Activated CD8-positive, alpha-beta T cell treated with anti-CD3 and anti-CD28 coated beads for 36 hours (primary cell): ENCODE measurements at regions not wholly inside any gene's neighbourhood (a gene's known extent, or its start where the extent isn't known, plus 50 kb on each side); places are given as distances from the start of the nearest gene placed in this dataset.
A peak's percentile ranks its signal among the peaks of the same experiment; 100 is the strongest.
"Not testable (repeated sequence)": the region's sequence is repeated elsewhere in the genome, so short reads cannot be mapped to it uniquely, and the experiment has no call there.

Experiments
- ATAC-seq: fragments of 200-7000 bp; cut with Tn5 transposase; one replicate; pipeline ENCODE4 v1.10.0; 2021; ENCODE audit warnings: mild to moderate bottlenecking, moderate library complexity
- CTCF ChIA-PET: fragments of 350-600 bp; sonication (Branson Sonifier 250); formaldehyde crosslinking; loops from one replicate; lab custom pipeline; 2021; ENCODE audit warnings: antibody characterized with exemption; lab: Charles Lee
- POLR2A ChIA-PET: fragments of 350-600 bp; sonication (Branson Sonifier 250); formaldehyde crosslinking; loops from one replicate; lab custom pipeline; 2021; ENCODE audit warnings: antibody characterized with exemption; lab: Charles Lee
- DNase-seq: peaks from one replicate; pipeline ENCODE4 v3.0.0-alpha.2; 2020
- H3K27ac Mint-ChIP-seq: one replicate; pipeline ENCODE4 v1.8.0; 2021; ENCODE audit warnings: mild to moderate bottlenecking, mixed read lengths
- H3K27me3 Mint-ChIP-seq: one replicate; pipeline ENCODE4 v1.8.0; 2021; ENCODE audit warnings: mixed read lengths
- H3K36me3 Mint-ChIP-seq: one replicate; pipeline ENCODE4 v1.8.0; 2021; ENCODE audit warnings: low read depth, mixed read lengths
- H3K4me1 Mint-ChIP-seq: one replicate; pipeline ENCODE4 v1.8.0; 2021; ENCODE audit warnings: low read depth, mixed read lengths
- H3K4me3 Mint-ChIP-seq: one replicate; pipeline ENCODE4 v1.8.0; 2021; ENCODE audit warnings: mild to moderate bottlenecking, moderate library complexity, mixed read lengths
- H3K9me3 Mint-ChIP-seq: one replicate; pipeline ENCODE4 v1.8.0; 2021; ENCODE audit warnings: mixed read lengths
- intact Hi-C: fragments of 100-400 bp; cut with micrococcal nuclease; formaldehyde crosslinking; loops from one replicate; pipeline ENCODE4 v1.10.0; 2022
- TF ChIP-seq, protein P1 (sequence below): fragments of 200-600 bp; IDR thresholded peaks from one replicate; pipeline ENCODE4 v1.8.0; 2022; ENCODE audit warnings: antibody characterized with exemption, mild to moderate bottlenecking

GRCh38 chr1:58944439-58944838, 160.6 kb upstream of the JUN start:
- ChIA-PET POLR2A (interaction anchor here (1.0 kb wide), 1 partner anchor 161 kb away, joined by 5 read pairs; the partner anchor contains the start of gene JUN), CTCF (no interaction called here)
- DNase-seq (no peak), ATAC-seq (no peak)
- TF ChIP-seq, protein P1, sequence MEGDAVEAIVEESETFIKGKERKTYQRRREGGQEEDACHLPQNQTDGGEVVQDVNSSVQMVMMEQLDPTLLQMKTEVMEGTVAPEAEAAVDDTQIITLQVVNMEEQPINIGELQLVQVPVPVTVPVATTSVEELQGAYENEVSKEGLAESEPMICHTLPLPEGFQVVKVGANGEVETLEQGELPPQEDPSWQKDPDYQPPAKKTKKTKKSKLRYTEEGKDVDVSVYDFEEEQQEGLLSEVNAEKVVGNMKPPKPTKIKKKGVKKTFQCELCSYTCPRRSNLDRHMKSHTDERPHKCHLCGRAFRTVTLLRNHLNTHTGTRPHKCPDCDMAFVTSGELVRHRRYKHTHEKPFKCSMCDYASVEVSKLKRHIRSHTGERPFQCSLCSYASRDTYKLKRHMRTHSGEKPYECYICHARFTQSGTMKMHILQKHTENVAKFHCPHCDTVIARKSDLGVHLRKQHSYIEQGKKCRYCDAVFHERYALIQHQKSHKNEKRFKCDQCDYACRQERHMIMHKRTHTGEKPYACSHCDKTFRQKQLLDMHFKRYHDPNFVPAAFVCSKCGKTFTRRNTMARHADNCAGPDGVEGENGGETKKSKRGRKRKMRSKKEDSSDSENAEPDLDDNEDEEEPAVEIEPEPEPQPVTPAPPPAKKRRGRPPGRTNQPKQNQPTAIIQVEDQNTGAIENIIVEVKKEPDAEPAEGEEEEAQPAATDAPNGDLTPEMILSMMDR = no peak
- Mint-ChIP-seq H3K4me1 (peaks cover 74% of the 10 kb centered on the region), H3K27me3 (no peaks in the 10 kb centered on the region), H3K9me3 (peaks cover 6% of the 10 kb centered on the region), H3K4me3 (no peak overlapping the region), H3K27ac (peak overlapping the region; percentile 30), H3K36me3 (no peaks in the 10 kb centered on the region)
- intact Hi-C loops = no loop called here

DNA sequence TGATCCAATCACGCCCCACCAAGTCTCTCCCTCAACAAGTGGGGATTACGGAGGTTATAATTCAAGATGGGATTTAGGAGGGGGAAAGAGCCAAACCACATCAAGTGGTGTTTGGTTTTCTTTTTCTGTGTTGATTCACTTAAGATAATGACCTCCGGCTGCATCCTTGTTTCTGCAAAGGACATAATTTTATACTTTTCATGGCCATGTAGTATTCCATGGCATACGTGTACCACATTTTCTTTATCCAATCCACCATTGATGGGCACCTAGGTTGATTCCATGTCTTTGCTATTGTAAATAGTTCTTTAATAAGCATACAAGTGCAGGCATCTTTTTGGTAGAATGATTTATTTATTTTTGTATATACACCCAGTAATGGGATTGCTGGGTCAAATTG, 162.5 kb upstream of the JUN start:
- ATAC-seq (no peak), DNase-seq (no peak)
- Mint-ChIP-seq H3K27ac (no peak overlapping the region), H3K4me3 (no peak overlapping the region), H3K36me3 (no peaks in the 10 kb centered on the region), H3K4me1 (peaks cover 68% of the 10 kb centered on the region), H3K27me3 (no peaks in the 10 kb centered on the region), H3K9me3 (peaks cover 6% of the 10 kb centered on the region)
- TF ChIP-seq, protein P1 = no peak
- ChIA-PET POLR2A (no interaction called here), CTCF (no interaction called here)
- intact Hi-C loops = no loop called here

DNA sequence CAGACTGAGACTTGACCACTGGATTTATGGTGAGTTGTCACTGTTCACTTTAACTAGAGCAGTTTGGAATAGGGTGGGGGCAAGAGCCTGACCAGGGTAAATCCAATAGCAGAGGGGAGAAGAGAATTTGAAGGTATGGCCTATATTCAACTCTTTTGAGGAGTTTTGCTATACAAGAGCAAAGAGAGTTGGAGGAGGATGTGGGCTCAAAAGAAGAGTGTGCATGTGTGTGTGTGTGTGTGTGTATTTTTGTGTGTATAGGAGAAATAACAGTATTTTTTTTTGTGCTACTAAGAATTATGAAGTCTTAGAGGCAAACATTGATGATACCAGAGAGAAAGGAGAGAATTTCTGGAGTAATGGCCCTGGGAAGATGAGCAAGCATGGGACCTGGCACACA, 164.8 kb upstream of the JUN start:
- Mint-ChIP-seq H3K27ac (no peak overlapping the region), H3K9me3 (peaks cover 6% of the 10 kb centered on the region), H3K4me3 (no peak overlapping the region), H3K4me1 (peaks cover 45% of the 10 kb centered on the region), H3K27me3 (no peaks in the 10 kb centered on the region), H3K36me3 (no peaks in the 10 kb centered on the region)
- POLR2A ChIA-PET = no interaction called here
- ATAC-seq (no peak), DNase-seq (no peak)
- CTCF ChIA-PET = no interaction called here
- intact Hi-C loops = no loop called here
- TF ChIP-seq, protein P1 = no peak

- Mint-ChIP-seq H3K27me3 (no peaks in the 10 kb centered on the region), H3K4me3 (no peak overlapping the region), H3K9me3 (peaks cover 6% of the 10 kb centered on the region), H3K27ac (no peak overlapping the region), H3K36me3 (no peaks in the 10 kb centered on the region), H3K4me1 (peaks cover 35% of the 10 kb centered on the region)
- TF ChIP-seq, protein P1 = no peak
- intact Hi-C loops = no loop called here
- CTCF ChIA-PET = no interaction called here
- no peak for DNase-seq
- ATAC-seq = no peak
- POLR2A ChIA-PET = no interaction called here
Observed at GRCh38 chr1:58949551-58950220, 165.8 kb upstream of the JUN start.

DNA sequence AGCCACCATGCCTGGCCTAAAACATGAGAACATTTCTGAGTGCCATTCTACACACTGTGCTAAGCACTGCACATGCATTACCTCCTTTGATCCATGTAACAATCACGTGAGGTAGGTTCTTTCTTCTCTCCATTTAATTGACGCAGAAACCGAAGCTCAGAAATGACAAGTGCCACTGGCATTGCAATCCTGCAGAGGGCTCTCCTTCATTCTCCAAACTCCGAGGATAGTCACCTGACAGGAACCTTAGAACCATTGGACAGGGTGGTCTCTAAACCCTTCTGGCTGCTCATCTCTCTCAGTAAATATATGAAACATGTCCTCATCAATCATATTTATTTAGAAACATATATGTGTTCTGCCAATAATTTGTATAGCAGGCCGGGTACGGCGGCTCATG, 167.1 kb upstream of the JUN start:
- POLR2A ChIA-PET = no interaction called here
- H3K36me3 Mint-ChIP-seq = no peaks in the 10 kb centered on the region
- DNase-seq = no peak
- ATAC-seq = no peak
- no peaks in the 10 kb centered on the region for H3K27me3 Mint-ChIP-seq
- H3K4me3 Mint-ChIP-seq = no peak overlapping the region
- no peak overlapping the region for H3K27ac Mint-ChIP-seq
- intact Hi-C loops = no loop called here
- CTCF ChIA-PET = no interaction called here
- H3K9me3 Mint-ChIP-seq = peaks cover 4% of the 10 kb centered on the region
- TF ChIP-seq, protein P1 = no peak
- H3K4me1 Mint-ChIP-seq = peaks cover 33% of the 10 kb centered on the region

DNA sequence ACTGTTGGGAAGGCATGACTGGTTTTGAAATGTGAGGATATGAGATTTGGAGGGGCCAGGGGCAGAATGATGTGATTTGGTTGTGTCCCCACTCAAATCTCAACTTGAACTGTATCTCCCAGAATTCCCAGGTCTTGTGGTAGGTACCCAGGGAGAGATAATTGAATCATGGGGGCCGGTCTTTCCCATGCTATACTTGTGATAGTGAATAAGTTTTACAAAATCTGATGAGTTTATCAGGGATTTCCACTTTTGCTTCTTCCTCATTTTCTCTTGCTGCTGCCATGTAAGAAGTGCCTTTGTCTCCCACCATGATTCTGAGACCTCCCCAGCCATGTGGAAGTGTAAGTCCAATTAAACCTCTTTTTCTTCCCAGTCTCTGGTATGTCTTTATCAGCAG, 170.1 kb upstream of the JUN start:
- H3K27ac Mint-ChIP-seq, H3K4me3 Mint-ChIP-seq, DNase-seq, ATAC-seq, H3K36me3 Mint-ChIP-seq, CTCF ChIA-PET, POLR2A ChIA-PET, intact Hi-C loops, H3K9me3 Mint-ChIP-seq, H3K27me3 Mint-ChIP-seq: not testable (repeated sequence)
- H3K4me1 Mint-ChIP-seq = peaks cover 31% of the 10 kb centered on the region

DNA sequence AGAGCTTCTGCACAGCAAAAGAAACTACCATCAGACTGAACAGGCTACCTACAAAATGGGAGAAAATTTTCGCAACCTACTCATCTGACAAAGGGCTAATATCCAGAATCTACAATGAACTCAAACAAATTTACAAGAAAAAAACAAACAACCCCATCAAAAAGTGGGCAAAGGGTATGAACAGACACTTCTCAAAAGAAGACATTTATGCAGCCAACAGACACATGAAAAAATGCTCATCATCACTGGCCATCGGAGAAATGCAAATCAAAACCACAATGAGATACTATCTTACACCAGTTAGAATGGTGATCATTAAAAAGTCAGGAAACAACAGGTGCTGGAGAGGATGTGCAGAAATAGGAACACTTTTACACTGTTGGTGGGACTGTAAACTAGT, 179.4 kb upstream of the JUN start:
- DNase-seq, H3K9me3 Mint-ChIP-seq, H3K36me3 Mint-ChIP-seq, H3K27me3 Mint-ChIP-seq, POLR2A ChIA-PET, H3K4me3 Mint-ChIP-seq, intact Hi-C loops, CTCF ChIA-PET, ATAC-seq: not testable (repeated sequence)
- Mint-ChIP-seq H3K4me1 (peaks cover 27% of the 10 kb centered on the region), H3K27ac (peak overlapping the region; percentile 11)
